ENCODE measurements at regions not wholly inside any gene's neighbourhood (a gene's known extent, or its start where the extent isn't known, plus 50 kb on each side); places are given as distances from the start of the nearest gene placed in this dataset.

DNA sequence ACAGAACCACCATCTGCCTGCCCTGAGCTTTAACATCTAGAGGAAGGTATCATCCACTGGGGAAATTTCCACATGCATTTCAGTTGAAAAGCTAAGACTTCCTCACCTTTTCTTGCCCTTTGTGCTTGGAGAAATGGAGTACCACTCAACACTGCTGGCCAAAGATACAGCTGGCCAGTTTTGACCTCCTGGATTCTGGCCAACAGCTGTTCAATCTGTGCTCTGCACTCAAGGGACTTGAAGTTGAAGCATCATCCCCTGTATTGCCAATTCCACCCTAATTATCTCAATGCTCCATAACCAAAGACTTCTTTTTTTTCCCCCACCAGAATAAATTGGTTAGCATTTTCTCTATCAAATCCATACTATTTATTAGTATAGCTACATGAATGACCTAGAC, 70.4 kb upstream of the PRDM9 start (continued):
- TF ChIP-seq NFIB (CRISPR knock-in tag; IDR thresholded peaks at IDR 0.05; ENCODE audit: borderline replicate concordance) (no peak), TSC22D2 (CRISPR knock-in tag; IDR thresholded peaks at IDR 0.05; ENCODE audit: borderline replicate concordance) (no peak), HES4 (CRISPR knock-in tag; IDR thresholded peaks at IDR 0.05; ENCODE audit: borderline replicate concordance) (no peak), ZNF329 (CRISPR knock-in tag; IDR thresholded peaks at IDR 0.05; ENCODE audit: low read depth) (no peak), ZSCAN29 (CRISPR knock-in tag; conservative IDR thresholded peaks at IDR 0.05) (no peak), NPAS2 (CRISPR knock-in tag; IDR thresholded peaks at IDR 0.05; ENCODE audit: borderline replicate concordance) (no peak), ZNF883 (CRISPR knock-in tag; IDR thresholded peaks at IDR 0.05; ENCODE audit: not compliant biosample characterization) (no peak)
- TF ChIP-seq, protein P1, sequence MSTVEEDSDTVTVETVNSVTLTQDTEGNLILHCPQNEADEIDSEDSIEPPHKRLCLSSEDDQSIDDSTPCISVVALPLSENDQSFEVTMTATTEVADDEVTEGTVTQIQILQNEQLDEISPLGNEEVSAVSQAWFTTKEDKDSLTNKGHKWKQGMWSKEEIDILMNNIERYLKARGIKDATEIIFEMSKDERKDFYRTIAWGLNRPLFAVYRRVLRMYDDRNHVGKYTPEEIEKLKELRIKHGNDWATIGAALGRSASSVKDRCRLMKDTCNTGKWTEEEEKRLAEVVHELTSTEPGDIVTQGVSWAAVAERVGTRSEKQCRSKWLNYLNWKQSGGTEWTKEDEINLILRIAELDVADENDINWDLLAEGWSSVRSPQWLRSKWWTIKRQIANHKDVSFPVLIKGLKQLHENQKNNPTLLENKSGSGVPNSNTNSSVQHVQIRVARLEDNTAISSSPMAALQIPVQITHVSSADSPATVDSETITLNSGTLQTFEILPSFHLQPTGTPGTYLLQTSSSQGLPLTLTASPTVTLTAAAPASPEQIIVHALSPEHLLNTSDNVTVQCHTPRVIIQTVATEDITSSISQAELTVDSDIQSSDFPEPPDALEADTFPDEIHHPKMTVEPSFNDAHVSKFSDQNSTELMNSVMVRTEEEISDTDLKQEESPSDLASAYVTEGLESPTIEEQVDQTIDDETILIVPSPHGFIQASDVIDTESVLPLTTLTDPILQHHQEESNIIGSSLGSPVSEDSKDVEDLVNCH (CRISPR knock-in tag; IDR thresholded peaks at IDR 0.05), result no peak
- TF ChIP-seq, protein P2, sequence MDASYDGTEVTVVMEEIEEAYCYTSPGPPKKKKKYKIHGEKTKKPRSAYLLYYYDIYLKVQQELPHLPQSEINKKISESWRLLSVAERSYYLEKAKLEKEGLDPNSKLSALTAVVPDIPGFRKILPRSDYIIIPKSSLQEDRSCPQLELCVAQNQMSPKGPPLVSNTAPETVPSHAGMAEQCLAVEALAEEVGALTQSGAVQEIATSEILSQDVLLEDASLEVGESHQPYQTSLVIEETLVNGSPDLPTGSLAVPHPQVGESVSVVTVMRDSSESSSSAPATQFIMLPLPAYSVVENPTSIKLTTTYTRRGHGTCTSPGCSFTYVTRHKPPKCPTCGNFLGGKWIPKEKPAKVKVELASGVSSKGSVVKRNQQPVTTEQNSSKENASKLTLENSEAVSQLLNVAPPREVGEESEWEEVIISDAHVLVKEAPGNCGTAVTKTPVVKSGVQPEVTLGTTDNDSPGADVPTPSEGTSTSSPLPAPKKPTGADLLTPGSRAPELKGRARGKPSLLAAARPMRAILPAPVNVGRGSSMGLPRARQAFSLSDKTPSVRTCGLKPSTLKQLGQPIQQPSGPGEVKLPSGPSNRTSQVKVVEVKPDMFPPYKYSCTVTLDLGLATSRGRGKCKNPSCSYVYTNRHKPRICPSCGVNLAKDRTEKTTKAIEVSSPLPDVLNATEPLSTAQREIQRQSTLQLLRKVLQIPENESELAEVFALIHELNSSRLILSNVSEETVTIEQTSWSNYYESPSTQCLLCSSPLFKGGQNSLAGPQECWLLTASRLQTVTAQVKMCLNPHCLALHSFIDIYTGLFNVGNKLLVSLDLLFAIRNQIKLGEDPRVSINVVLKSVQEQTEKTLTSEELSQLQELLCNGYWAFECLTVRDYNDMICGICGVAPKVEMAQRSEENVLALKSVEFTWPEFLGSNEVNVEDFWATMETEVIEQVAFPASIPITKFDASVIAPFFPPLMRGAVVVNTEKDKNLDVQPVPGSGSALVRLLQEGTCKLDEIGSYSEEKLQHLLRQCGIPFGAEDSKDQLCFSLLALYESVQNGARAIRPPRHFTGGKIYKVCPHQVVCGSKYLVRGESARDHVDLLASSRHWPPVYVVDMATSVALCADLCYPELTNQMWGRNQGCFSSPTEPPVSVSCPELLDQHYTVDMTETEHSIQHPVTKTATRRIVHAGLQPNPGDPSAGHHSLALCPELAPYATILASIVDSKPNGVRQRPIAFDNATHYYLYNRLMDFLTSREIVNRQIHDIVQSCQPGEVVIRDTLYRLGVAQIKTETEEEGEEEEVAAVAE (CRISPR knock-in tag; IDR thresholded peaks at IDR 0.05; ENCODE audit: borderline replicate concordance), result no peak

All from HepG2 (cell line).